Uterus (tissue), 2 donors: ENCODE measurements at regions not wholly inside any gene's neighbourhood (a gene's known extent, or its start where the extent isn't known, plus 50 kb on each side); places are given as distances from the start of the nearest gene placed in this dataset.

ENCODE experiments used
- CTCF ChIP-seq, 4 experiments: fragments of 200-600 bp in 2 of 4; fragments of 450-650 bp in 2 of 4; sonication (generic) in 2 of 4; IDR thresholded peaks; one replicate each; pipeline ENCODE4 v1.5.1; 2016 to 2019; ENCODE audit warnings: antibody characterized with exemption in 4 of 4, mild to moderate bottlenecking in 2 of 4, moderate library complexity in 1 of 4
- POLR2A ChIP-seq, 2 donors: fragments of 450-650 bp; IDR thresholded peaks; one replicate each; pipeline ENCODE4 v1.6.1; 2016; ENCODE audit warnings: antibody characterized with exemption in 2 of 2, mild to moderate bottlenecking in 1 of 2, moderate library complexity in 1 of 2

GRCh38 chr4:183763990-183764754, 105.1 kb downstream of the TRAPPC11 start:
- TF ChIP-seq POLR2A (IDR thresholded peaks at IDR 0.05) (no peak), CTCF (IDR thresholded peaks at IDR 0.05) (no peak)
